ENCODE measurements at regions not wholly inside any gene's neighbourhood (a gene's known extent, or its start where the extent isn't known, plus 50 kb on each side); places are given as distances from the start of the nearest gene placed in this dataset.

DNA sequence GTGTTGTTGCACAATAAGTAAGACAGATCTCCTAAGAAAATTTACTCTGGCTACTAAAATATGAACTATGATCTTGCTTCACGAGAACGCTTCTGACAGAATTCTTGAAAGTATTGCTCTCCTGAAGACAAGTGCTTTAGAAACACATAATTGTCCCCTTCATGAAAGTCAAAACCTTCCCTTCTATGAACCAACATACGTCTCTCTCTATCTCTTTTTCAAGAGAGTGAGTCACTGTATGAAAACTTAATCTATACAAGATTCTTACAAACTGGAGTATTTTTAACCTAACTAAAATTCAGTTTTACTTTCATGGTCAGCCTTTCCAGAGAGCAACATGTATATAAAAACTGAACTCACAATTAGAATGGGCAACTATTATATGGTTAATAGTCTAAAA lies 688.0 kb upstream of the CTNND2 start:
- TF ChIP-seq, protein P1, sequence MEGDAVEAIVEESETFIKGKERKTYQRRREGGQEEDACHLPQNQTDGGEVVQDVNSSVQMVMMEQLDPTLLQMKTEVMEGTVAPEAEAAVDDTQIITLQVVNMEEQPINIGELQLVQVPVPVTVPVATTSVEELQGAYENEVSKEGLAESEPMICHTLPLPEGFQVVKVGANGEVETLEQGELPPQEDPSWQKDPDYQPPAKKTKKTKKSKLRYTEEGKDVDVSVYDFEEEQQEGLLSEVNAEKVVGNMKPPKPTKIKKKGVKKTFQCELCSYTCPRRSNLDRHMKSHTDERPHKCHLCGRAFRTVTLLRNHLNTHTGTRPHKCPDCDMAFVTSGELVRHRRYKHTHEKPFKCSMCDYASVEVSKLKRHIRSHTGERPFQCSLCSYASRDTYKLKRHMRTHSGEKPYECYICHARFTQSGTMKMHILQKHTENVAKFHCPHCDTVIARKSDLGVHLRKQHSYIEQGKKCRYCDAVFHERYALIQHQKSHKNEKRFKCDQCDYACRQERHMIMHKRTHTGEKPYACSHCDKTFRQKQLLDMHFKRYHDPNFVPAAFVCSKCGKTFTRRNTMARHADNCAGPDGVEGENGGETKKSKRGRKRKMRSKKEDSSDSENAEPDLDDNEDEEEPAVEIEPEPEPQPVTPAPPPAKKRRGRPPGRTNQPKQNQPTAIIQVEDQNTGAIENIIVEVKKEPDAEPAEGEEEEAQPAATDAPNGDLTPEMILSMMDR (conservative IDR thresholded peaks at IDR 0.05; ENCODE audit: low read length), result no peak
- TF ChIP-seq EZH2phosphoT487 (IDR thresholded peaks at IDR 0.05; ENCODE audit: borderline replicate concordance, low read depth, low read length), result no peak
